ENCODE measurements at regions not wholly inside any gene's neighbourhood (a gene's known extent, or its start where the extent isn't known, plus 50 kb on each side); places are given as distances from the start of the nearest gene placed in this dataset.

DNA sequence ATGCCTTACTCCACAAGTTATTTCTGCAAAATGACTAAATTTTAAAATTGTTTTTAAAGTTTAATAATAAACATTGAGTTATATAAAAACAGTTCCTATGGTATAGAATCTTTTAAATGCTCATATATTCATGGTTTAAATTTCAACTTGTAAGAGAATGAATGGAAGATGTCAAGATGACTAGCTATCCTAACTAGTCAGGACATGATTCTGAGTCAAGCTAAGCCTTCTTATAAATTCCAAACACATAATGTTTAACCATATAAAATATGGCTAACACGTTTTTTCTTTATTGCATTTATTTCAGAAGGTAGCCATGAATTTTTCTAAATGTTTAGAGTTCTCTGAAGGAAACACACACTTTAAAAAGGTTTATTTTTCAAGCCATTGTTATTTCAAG, 320.4 kb downstream of the CBLN2 start:
- TF ChIP-seq HDAC2 (IDR thresholded peaks at IDR 0.05): no peak
- TF ChIP-seq CTCF (IDR thresholded peaks at IDR 0.05): no peak
- TF ChIP-seq SMC3 (IDR thresholded peaks at IDR 0.05): no peak
- no peak for TF ChIP-seq POLR2AphosphoS2 (conservative IDR thresholded peaks at IDR 0.05; ENCODE audit: low read length)
- TF ChIP-seq KDM5A (IDR thresholded peaks at IDR 0.05): no peak
- TF ChIP-seq REST (IDR thresholded peaks at IDR 0.05): no peak
- TF ChIP-seq RCOR1 (IDR thresholded peaks at IDR 0.05; ENCODE audit: low read depth, low read length): no peak
- TF ChIP-seq HEYL (CRISPR knock-in tag; IDR thresholded peaks at IDR 0.05): no peak
- TF ChIP-seq POLR2A (IDR thresholded peaks at IDR 0.05; ENCODE audit: low read length): no peak
- no peak for TF ChIP-seq RAD21 (conservative IDR thresholded peaks at IDR 0.05 in 1 of 2, IDR thresholded peaks at IDR 0.05 in 1 of 2)
- TF ChIP-seq CHD2 (IDR thresholded peaks at IDR 0.05; ENCODE audit: low read length, partially characterized antibody): no peak
- TF ChIP-seq RFX5 (IDR thresholded peaks at IDR 0.05): no peak
- no peak for TF ChIP-seq SREBF2 (IDR thresholded peaks at IDR 0.05)
- no peak for TF ChIP-seq TFCP2L1 (CRISPR knock-in tag; IDR thresholded peaks at IDR 0.05)
